ENCODE measurements at regions not wholly inside any gene's neighbourhood (a gene's known extent, or its start where the extent isn't known, plus 50 kb on each side); places are given as distances from the start of the nearest gene placed in this dataset.

DNA sequence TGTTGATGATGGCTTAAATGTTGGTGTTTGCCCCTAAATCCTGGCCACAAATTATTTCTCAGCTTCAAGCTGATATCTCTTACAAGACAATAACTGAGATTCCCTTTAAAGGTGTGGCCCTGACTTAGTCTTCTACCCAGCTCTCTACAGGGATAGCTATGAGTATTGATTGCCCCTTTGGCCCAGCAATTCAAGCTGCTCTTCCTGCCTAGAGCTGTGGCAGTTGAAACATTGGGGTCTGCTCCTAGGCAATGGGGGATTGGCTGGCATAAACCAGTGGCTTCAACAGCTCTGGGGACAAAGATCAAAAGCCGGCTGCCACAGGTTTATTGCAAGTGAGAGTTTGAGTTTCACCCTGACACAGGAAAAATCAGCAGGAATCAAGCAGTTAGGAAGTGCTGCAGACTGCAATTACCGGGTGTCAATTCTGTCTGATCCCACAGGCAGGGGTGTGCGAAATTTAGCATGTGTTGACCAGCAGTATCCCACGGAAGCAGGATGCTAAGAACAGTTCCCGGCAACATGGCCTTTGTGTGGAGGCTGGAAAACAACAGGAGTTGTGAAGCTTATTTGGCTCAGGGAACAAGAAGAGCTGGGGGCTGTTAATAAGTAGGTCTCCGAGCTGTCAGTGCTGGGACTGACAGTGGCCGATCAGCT, 66.2 kb upstream of the IYD start:
- peaks cover 4% of the 10 kb centered on the region for H3F3A ChIP-seq (ENCODE audit: insufficient read depth, low read length, poor library complexity, severe bottlenecking)
- H3K79me2 ChIP-seq (replicated peaks; ENCODE audit: insufficient read depth, low read length) = no peaks in the 10 kb centered on the region
- no peak for TF ChIP-seq POLR2AphosphoS5 (IDR thresholded peaks at IDR 0.05)
- no peak for TF ChIP-seq MXI1 (conservative IDR thresholded peaks at IDR 0.05; ENCODE audit: poor library complexity, severe bottlenecking)
- no peak for TF ChIP-seq RAD21 (conservative IDR thresholded peaks at IDR 0.05)
- TF ChIP-seq, protein P1, sequence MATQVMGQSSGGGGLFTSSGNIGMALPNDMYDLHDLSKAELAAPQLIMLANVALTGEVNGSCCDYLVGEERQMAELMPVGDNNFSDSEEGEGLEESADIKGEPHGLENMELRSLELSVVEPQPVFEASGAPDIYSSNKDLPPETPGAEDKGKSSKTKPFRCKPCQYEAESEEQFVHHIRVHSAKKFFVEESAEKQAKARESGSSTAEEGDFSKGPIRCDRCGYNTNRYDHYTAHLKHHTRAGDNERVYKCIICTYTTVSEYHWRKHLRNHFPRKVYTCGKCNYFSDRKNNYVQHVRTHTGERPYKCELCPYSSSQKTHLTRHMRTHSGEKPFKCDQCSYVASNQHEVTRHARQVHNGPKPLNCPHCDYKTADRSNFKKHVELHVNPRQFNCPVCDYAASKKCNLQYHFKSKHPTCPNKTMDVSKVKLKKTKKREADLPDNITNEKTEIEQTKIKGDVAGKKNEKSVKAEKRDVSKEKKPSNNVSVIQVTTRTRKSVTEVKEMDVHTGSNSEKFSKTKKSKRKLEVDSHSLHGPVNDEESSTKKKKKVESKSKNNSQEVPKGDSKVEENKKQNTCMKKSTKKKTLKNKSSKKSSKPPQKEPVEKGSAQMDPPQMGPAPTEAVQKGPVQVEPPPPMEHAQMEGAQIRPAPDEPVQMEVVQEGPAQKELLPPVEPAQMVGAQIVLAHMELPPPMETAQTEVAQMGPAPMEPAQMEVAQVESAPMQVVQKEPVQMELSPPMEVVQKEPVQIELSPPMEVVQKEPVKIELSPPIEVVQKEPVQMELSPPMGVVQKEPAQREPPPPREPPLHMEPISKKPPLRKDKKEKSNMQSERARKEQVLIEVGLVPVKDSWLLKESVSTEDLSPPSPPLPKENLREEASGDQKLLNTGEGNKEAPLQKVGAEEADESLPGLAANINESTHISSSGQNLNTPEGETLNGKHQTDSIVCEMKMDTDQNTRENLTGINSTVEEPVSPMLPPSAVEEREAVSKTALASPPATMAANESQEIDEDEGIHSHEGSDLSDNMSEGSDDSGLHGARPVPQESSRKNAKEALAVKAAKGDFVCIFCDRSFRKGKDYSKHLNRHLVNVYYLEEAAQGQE (IDR thresholded peaks at IDR 0.05; ENCODE audit: borderline replicate concordance) = no peak
- TF ChIP-seq SMC3 (conservative IDR thresholded peaks at IDR 0.05; ENCODE audit: poor library complexity) = no peak
- no peak for TF ChIP-seq EZH2 (IDR thresholded peaks at IDR 0.05; ENCODE audit: borderline replicate concordance, insufficient read depth, low read length, poor library complexity, severe bottlenecking)
- TF ChIP-seq EP300 (conservative IDR thresholded peaks at IDR 0.05; ENCODE audit: poor library complexity, severe bottlenecking) = no peak
- TF ChIP-seq, protein P2, sequence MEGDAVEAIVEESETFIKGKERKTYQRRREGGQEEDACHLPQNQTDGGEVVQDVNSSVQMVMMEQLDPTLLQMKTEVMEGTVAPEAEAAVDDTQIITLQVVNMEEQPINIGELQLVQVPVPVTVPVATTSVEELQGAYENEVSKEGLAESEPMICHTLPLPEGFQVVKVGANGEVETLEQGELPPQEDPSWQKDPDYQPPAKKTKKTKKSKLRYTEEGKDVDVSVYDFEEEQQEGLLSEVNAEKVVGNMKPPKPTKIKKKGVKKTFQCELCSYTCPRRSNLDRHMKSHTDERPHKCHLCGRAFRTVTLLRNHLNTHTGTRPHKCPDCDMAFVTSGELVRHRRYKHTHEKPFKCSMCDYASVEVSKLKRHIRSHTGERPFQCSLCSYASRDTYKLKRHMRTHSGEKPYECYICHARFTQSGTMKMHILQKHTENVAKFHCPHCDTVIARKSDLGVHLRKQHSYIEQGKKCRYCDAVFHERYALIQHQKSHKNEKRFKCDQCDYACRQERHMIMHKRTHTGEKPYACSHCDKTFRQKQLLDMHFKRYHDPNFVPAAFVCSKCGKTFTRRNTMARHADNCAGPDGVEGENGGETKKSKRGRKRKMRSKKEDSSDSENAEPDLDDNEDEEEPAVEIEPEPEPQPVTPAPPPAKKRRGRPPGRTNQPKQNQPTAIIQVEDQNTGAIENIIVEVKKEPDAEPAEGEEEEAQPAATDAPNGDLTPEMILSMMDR (IDR thresholded peaks at IDR 0.05; ENCODE audit: poor library complexity, severe bottlenecking) = no peak
- peak overlapping the region; percentile 48 for H3K4me3 ChIP-seq (ENCODE audit: low read length)
- no peaks in the 10 kb centered on the region for H3K9me3 ChIP-seq (ENCODE audit: low read length)
- no peaks in the 10 kb centered on the region for H4K20me1 ChIP-seq (ENCODE audit: insufficient read depth)
- peak overlapping the region; percentile 64 for H3K9ac ChIP-seq (ENCODE audit: low read length)
- H3K36me3 ChIP-seq (ENCODE audit: insufficient read depth, low read length) = no peaks in the 10 kb centered on the region
- no peak overlapping the region for H2AFZ ChIP-seq (ENCODE audit: low read depth, low read length)
- no peaks in the 10 kb centered on the region for H3K27me3 ChIP-seq (ENCODE audit: insufficient read depth, low read depth, low read length)
- no peaks in the 10 kb centered on the region for H3K9me2 ChIP-seq (ENCODE audit: insufficient read depth, low read length)
- H3K4me2 ChIP-seq (ENCODE audit: low read length) = peak overlapping the region; percentile 9
- peak overlapping the region; percentile 90 for H3K27ac ChIP-seq (ENCODE audit: low read length)

DNA sequence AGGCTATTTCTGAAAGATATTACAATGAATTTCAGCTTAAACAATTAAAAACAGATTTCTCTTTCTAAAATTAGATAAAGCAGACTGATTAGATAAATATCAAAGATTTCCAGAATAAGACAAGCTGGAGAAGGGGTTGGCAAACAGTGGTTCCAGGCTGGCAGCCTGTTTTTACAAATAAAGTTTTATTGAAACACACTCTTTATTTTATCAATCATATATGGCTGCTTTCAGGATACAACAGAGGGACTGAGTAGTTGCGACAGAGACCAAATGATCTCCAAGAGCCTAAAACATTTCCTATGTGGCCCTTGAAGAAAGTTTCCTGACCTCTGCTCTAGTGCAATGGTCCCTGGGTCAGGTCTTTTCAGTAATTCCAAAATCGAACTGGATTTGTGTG, 65.6 kb upstream of the IYD start:
- TF ChIP-seq, protein P2 (IDR thresholded peaks at IDR 0.05; ENCODE audit: poor library complexity, severe bottlenecking) = no peak
- no peak for TF ChIP-seq EP300 (conservative IDR thresholded peaks at IDR 0.05; ENCODE audit: poor library complexity, severe bottlenecking)
- TF ChIP-seq MXI1 (conservative IDR thresholded peaks at IDR 0.05; ENCODE audit: poor library complexity, severe bottlenecking) = no peak
- TF ChIP-seq, protein P1 (IDR thresholded peaks at IDR 0.05; ENCODE audit: borderline replicate concordance) = no peak
- no peak for TF ChIP-seq TAF1 (IDR thresholded peaks at IDR 0.05; ENCODE audit: low read depth)
- TF ChIP-seq RAD21 (conservative IDR thresholded peaks at IDR 0.05) = no peak
- no peak for TF ChIP-seq POLR2AphosphoS5 (IDR thresholded peaks at IDR 0.05)
- no peak for TF ChIP-seq EZH2 (IDR thresholded peaks at IDR 0.05; ENCODE audit: borderline replicate concordance, insufficient read depth, low read length, poor library complexity, severe bottlenecking)
- no peak for TF ChIP-seq SMC3 (conservative IDR thresholded peaks at IDR 0.05; ENCODE audit: poor library complexity)
- H3K4me2 ChIP-seq (ENCODE audit: low read length) = peak overlapping the region; percentile 9
- no peaks in the 10 kb centered on the region for H4K20me1 ChIP-seq (ENCODE audit: insufficient read depth)
- no peaks in the 10 kb centered on the region for H3K9me2 ChIP-seq (ENCODE audit: insufficient read depth, low read length)
- H3K9me3 ChIP-seq (ENCODE audit: low read length) = no peaks in the 10 kb centered on the region
- H3K36me3 ChIP-seq (ENCODE audit: insufficient read depth, low read length) = no peaks in the 10 kb centered on the region
- no peak overlapping the region for H2AFZ ChIP-seq (ENCODE audit: low read depth, low read length)
- no peaks in the 10 kb centered on the region for H3K79me2 ChIP-seq (replicated peaks; ENCODE audit: insufficient read depth, low read length)
- H3K27ac ChIP-seq (ENCODE audit: low read length) = peak overlapping the region; percentile 90
- H3F3A ChIP-seq (ENCODE audit: insufficient read depth, low read length, poor library complexity, severe bottlenecking) = peaks cover 4% of the 10 kb centered on the region
- no peaks in the 10 kb centered on the region for H3K27me3 ChIP-seq (ENCODE audit: insufficient read depth, low read depth, low read length)
- H3K4me3 ChIP-seq (ENCODE audit: low read length) = peak overlapping the region; percentile 48
- H3K9ac ChIP-seq (ENCODE audit: low read length) = peak overlapping the region; percentile 64

Data from neural cell (in vitro differentiated cells).